ENCODE measurements at regions not wholly inside any gene's neighbourhood (a gene's known extent, or its start where the extent isn't known, plus 50 kb on each side); places are given as distances from the start of the nearest gene placed in this dataset.

- TF ChIP-seq, protein P1, sequence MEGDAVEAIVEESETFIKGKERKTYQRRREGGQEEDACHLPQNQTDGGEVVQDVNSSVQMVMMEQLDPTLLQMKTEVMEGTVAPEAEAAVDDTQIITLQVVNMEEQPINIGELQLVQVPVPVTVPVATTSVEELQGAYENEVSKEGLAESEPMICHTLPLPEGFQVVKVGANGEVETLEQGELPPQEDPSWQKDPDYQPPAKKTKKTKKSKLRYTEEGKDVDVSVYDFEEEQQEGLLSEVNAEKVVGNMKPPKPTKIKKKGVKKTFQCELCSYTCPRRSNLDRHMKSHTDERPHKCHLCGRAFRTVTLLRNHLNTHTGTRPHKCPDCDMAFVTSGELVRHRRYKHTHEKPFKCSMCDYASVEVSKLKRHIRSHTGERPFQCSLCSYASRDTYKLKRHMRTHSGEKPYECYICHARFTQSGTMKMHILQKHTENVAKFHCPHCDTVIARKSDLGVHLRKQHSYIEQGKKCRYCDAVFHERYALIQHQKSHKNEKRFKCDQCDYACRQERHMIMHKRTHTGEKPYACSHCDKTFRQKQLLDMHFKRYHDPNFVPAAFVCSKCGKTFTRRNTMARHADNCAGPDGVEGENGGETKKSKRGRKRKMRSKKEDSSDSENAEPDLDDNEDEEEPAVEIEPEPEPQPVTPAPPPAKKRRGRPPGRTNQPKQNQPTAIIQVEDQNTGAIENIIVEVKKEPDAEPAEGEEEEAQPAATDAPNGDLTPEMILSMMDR (IDR thresholded peaks at IDR 0.05), result no peak
- TF ChIP-seq REST (IDR thresholded peaks at IDR 0.05; ENCODE audit: insufficient read depth in 1 of 2, low read depth in 2 of 2, low read length in 1 of 2), result no peak
These were observed 107.7 kb upstream of the GDF10 start for GRCh38 chr10:47192273-47192672.
